RPMI7951 (cell line): ENCODE measurements at regions not wholly inside any gene's neighbourhood (a gene's known extent, or its start where the extent isn't known, plus 50 kb on each side); places are given as distances from the start of the nearest gene placed in this dataset.

Experiments used
- DNase-seq: peaks from one replicate; pipeline ENCODE4 v3.0.0-alpha.2; 2012; ENCODE audit warnings: low read depth

- DNase-seq: no peak
Observed at GRCh38 chr5:3954633-3955032, 359.0 kb downstream of the IRX1 start.

GRCh38 chr5:3957658-3958057 lies 362.0 kb downstream of the IRX1 start:
- no peak for DNase-seq

GRCh38 chr5:3958389-3958788 lies 362.8 kb downstream of the IRX1 start:
- no peak for DNase-seq

- no peak for DNase-seq
Observed at GRCh38 chr5:3962113-3962512, 366.5 kb downstream of the IRX1 start.

GRCh38 chr5:3963652-3964051 lies 368.0 kb downstream of the IRX1 start:
- DNase-seq: no peak

GRCh38 chr5:3980156-3980555 lies 384.5 kb downstream of the IRX1 start:
- DNase-seq: no peak

GRCh38 chr5:3987867-3988266 lies 392.2 kb downstream of the IRX1 start:
- no peak for DNase-seq

GRCh38 chr5:3993856-3994473 lies 398.3 kb downstream of the IRX1 start:
- no peak for DNase-seq

- DNase-seq: no peak
Observed at GRCh38 chr5:3994628-3995027, 399.0 kb downstream of the IRX1 start.

- no peak for DNase-seq
Observed at GRCh38 chr5:3995954-3996619, 400.5 kb downstream of the IRX1 start.

- no peak for DNase-seq
Observed at GRCh38 chr5:3996707-3997336, 401.2 kb downstream of the IRX1 start.

GRCh38 chr5:3997670-3998069 lies 402.0 kb downstream of the IRX1 start:
- no peak for DNase-seq

GRCh38 chr5:3999929-4000328 lies 404.3 kb downstream of the IRX1 start:
- DNase-seq: no peak

- DNase-seq: no peak
Observed at GRCh38 chr5:4001004-4001403, 405.4 kb downstream of the IRX1 start.

- DNase-seq: no peak
Observed at GRCh38 chr5:4001758-4002533, 406.3 kb downstream of the IRX1 start.

GRCh38 chr5:4005335-4005734 lies 409.7 kb downstream of the IRX1 start:
- DNase-seq: no peak

GRCh38 chr5:4007001-4007400 lies 411.4 kb downstream of the IRX1 start:
- DNase-seq: no peak

- DNase-seq: no peak
Observed at GRCh38 chr5:4011943-4012342, 416.3 kb downstream of the IRX1 start.

GRCh38 chr5:4013106-4013898 lies 417.7 kb downstream of the IRX1 start:
- no peak for DNase-seq

- DNase-seq: no peak
Observed at GRCh38 chr5:4015709-4016108, 420.1 kb downstream of the IRX1 start.

- no peak for DNase-seq
Observed at GRCh38 chr5:4017076-4017803, 421.6 kb downstream of the IRX1 start.
